Type B pancreatic cell (in vitro differentiated cells): ENCODE measurements at regions not wholly inside any gene's neighbourhood (a gene's known extent, or its start where the extent isn't known, plus 50 kb on each side); places are given as distances from the start of the nearest gene placed in this dataset.

Source experiments
- DNase-seq: peaks from one replicate; pipeline ENCODE4 v3.0.0; 2021; ENCODE audit warnings: mixed read lengths; ENCODE audit not compliant: unreplicated experiment; ENCODE audit errors: extremely low spot score
- H3K27ac Mint-ChIP-seq: 2 replicates; pipeline ENCODE4 v1.8.0; 2021; ENCODE audit warnings: mild to moderate bottlenecking, mixed read lengths
- H3K27me3 Mint-ChIP-seq: 2 replicates; pipeline ENCODE4 v1.8.0; 2021; ENCODE audit warnings: mixed read lengths
- H3K36me3 Mint-ChIP-seq: 2 replicates; pipeline ENCODE4 v1.8.0; 2021; ENCODE audit warnings: mixed read lengths
- H3K4me1 Mint-ChIP-seq: one replicate; pipeline ENCODE4 v1.8.0; 2021; ENCODE audit warnings: mixed read lengths; ENCODE audit not compliant: unreplicated experiment
- H3K4me3 Mint-ChIP-seq: 2 replicates; pipeline ENCODE4 v1.8.0; 2021; ENCODE audit warnings: mild to moderate bottlenecking, mixed read lengths
- H3K9me3 Mint-ChIP-seq: 2 replicates; pipeline ENCODE4 v1.8.0; 2021; ENCODE audit warnings: mixed read lengths
- TF ChIP-seq, protein P1 (sequence below): fragments of 200-600 bp; sonication (generic); conservative IDR thresholded peaks from 2 replicates; pipeline ENCODE4 v1.5.0; 2021; ENCODE audit warnings: antibody characterized with exemption, mild to moderate bottlenecking

GRCh38 chr5:39587675-39588074 lies 162.9 kb upstream of the DAB2 start:
- Mint-ChIP-seq H3K27me3 (no peaks in the 10 kb centered on the region), H3K9me3 (no peaks in the 10 kb centered on the region), H3K4me1 (peaks cover 7% of the 10 kb centered on the region), H3K36me3 (no peaks in the 10 kb centered on the region), H3K27ac (no peak overlapping the region), H3K4me3 (no peak overlapping the region)
- DNase-seq: no peak
- TF ChIP-seq, protein P1, sequence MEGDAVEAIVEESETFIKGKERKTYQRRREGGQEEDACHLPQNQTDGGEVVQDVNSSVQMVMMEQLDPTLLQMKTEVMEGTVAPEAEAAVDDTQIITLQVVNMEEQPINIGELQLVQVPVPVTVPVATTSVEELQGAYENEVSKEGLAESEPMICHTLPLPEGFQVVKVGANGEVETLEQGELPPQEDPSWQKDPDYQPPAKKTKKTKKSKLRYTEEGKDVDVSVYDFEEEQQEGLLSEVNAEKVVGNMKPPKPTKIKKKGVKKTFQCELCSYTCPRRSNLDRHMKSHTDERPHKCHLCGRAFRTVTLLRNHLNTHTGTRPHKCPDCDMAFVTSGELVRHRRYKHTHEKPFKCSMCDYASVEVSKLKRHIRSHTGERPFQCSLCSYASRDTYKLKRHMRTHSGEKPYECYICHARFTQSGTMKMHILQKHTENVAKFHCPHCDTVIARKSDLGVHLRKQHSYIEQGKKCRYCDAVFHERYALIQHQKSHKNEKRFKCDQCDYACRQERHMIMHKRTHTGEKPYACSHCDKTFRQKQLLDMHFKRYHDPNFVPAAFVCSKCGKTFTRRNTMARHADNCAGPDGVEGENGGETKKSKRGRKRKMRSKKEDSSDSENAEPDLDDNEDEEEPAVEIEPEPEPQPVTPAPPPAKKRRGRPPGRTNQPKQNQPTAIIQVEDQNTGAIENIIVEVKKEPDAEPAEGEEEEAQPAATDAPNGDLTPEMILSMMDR: no peak

GRCh38 chr5:39586185-39586584 lies 161.4 kb upstream of the DAB2 start:
- no peaks in the 10 kb centered on the region for H3K27me3 Mint-ChIP-seq
- no peaks in the 10 kb centered on the region for H3K9me3 Mint-ChIP-seq
- TF ChIP-seq, protein P1: no peak
- no peak overlapping the region for H3K4me3 Mint-ChIP-seq
- DNase-seq: no peak
- no peaks in the 10 kb centered on the region for H3K36me3 Mint-ChIP-seq
- no peak overlapping the region for H3K27ac Mint-ChIP-seq
- H3K4me1 Mint-ChIP-seq: peaks cover 10% of the 10 kb centered on the region

- no peaks in the 10 kb centered on the region for H3K36me3 Mint-ChIP-seq
- TF ChIP-seq, protein P1: no peak
- H3K27ac Mint-ChIP-seq: no peak overlapping the region
- DNase-seq: no peak
- peaks cover 16% of the 10 kb centered on the region for H3K4me1 Mint-ChIP-seq
- no peak overlapping the region for H3K4me3 Mint-ChIP-seq
- no peaks in the 10 kb centered on the region for H3K9me3 Mint-ChIP-seq
- no peaks in the 10 kb centered on the region for H3K27me3 Mint-ChIP-seq
These were observed 160.1 kb upstream of the DAB2 start for GRCh38 chr5:39584927-39585326.

GRCh38 chr5:39580702-39581453 lies 156.1 kb upstream of the DAB2 start:
- H3K9me3 Mint-ChIP-seq: no peaks in the 10 kb centered on the region
- H3K4me1 Mint-ChIP-seq: peaks cover 20% of the 10 kb centered on the region
- no peaks in the 10 kb centered on the region for H3K36me3 Mint-ChIP-seq
- peak overlapping the region; percentile 24 for H3K27ac Mint-ChIP-seq
- no peak overlapping the region for H3K4me3 Mint-ChIP-seq
- TF ChIP-seq, protein P1: no peak
- H3K27me3 Mint-ChIP-seq: no peaks in the 10 kb centered on the region
- DNase-seq: no peak

- Mint-ChIP-seq H3K27ac (no peak overlapping the region), H3K36me3 (no peaks in the 10 kb centered on the region), H3K4me3 (no peak overlapping the region), H3K4me1 (peaks cover 14% of the 10 kb centered on the region), H3K9me3 (no peaks in the 10 kb centered on the region), H3K27me3 (no peaks in the 10 kb centered on the region)
- TF ChIP-seq, protein P1: no peak
- DNase-seq: no peak
These were observed 155.0 kb upstream of the DAB2 start for GRCh38 chr5:39579750-39580149.
